ENCODE measurements at regions not wholly inside any gene's neighbourhood (a gene's known extent, or its start where the extent isn't known, plus 50 kb on each side); places are given as distances from the start of the nearest gene placed in this dataset.
A peak's percentile ranks its signal among the peaks of the same experiment; 100 is the strongest.

GRCh38 chr10:2927958-2928840, 139.1 kb upstream of the PFKP start:
- no peaks in the 10 kb centered on the region for H3K79me2 ChIP-seq (ENCODE audit: insufficient read depth, low read length)
- H3K27me3 ChIP-seq (ENCODE audit: insufficient read depth, low read length) = peaks cover 17% of the 10 kb centered on the region
- no peaks in the 10 kb centered on the region for H3K9me3 ChIP-seq (ENCODE audit: low read depth, low read length)
- peak; percentile 86 for TF ChIP-seq CTCF (IDR thresholded peaks at IDR 0.05; ENCODE audit: extremely low read depth, low read depth, low read length)
- no peaks in the 10 kb centered on the region for H4K20me1 ChIP-seq (ENCODE audit: insufficient read depth, low read length)
- H3K4me1 ChIP-seq (ENCODE audit: insufficient read depth, low read length) = peaks cover 16% of the 10 kb centered on the region
- no peak overlapping the region for H2AFZ ChIP-seq (ENCODE audit: low read length)
- DNase-seq (ENCODE audit: insufficient read length, low spot score, missing footprints) = peak; percentile 89
- H3K27ac ChIP-seq (ENCODE audit: low read depth, low read length) = no peak overlapping the region
- peak overlapping the region; percentile 72 for H3K4me2 ChIP-seq (ENCODE audit: insufficient read depth, low read length)
- no peak overlapping the region for H3K4me3 ChIP-seq (ENCODE audit: insufficient read depth, low read length)
- H3K36me3 ChIP-seq (ENCODE audit: insufficient read depth, low read length) = no peaks in the 10 kb centered on the region

- no peaks in the 10 kb centered on the region for H4K20me1 ChIP-seq (ENCODE audit: insufficient read depth, low read length)
- no peaks in the 10 kb centered on the region for H3K79me2 ChIP-seq (ENCODE audit: insufficient read depth, low read length)
- H3K27ac ChIP-seq (ENCODE audit: low read depth, low read length) = no peak overlapping the region
- no peaks in the 10 kb centered on the region for H3K9me3 ChIP-seq (ENCODE audit: low read depth, low read length)
- H2AFZ ChIP-seq (ENCODE audit: low read length) = no peak overlapping the region
- H3K4me1 ChIP-seq (ENCODE audit: insufficient read depth, low read length) = peaks cover 13% of the 10 kb centered on the region
- peak; percentile 51 for DNase-seq (ENCODE audit: insufficient read length, low spot score, missing footprints)
- no peak overlapping the region for H3K4me3 ChIP-seq (ENCODE audit: insufficient read depth, low read length)
- H3K36me3 ChIP-seq (ENCODE audit: insufficient read depth, low read length) = no peaks in the 10 kb centered on the region
- H3K27me3 ChIP-seq (ENCODE audit: insufficient read depth, low read length) = peaks cover 15% of the 10 kb centered on the region
- H3K4me2 ChIP-seq (ENCODE audit: insufficient read depth, low read length) = no peak overlapping the region
- no peak for TF ChIP-seq CTCF (IDR thresholded peaks at IDR 0.05; ENCODE audit: extremely low read depth, low read depth, low read length)
These were observed 140.3 kb upstream of the PFKP start for GRCh38 chr10:2926918-2927660.

GRCh38 chr10:2925631-2926030, 141.7 kb upstream of the PFKP start:
- Histone ChIP-seq H3K27ac (ENCODE audit: low read depth, low read length) (no peak overlapping the region), H3K4me1 (ENCODE audit: insufficient read depth, low read length) (peaks cover 13% of the 10 kb centered on the region), H4K20me1 (ENCODE audit: insufficient read depth, low read length) (no peaks in the 10 kb centered on the region), H3K9me3 (ENCODE audit: low read depth, low read length) (no peaks in the 10 kb centered on the region), H3K36me3 (ENCODE audit: insufficient read depth, low read length) (no peaks in the 10 kb centered on the region), H3K27me3 (ENCODE audit: insufficient read depth, low read length) (peaks cover 15% of the 10 kb centered on the region), H3K4me3 (ENCODE audit: insufficient read depth, low read length) (no peak overlapping the region), H3K4me2 (ENCODE audit: insufficient read depth, low read length) (peak overlapping the region; percentile 10), H3K79me2 (ENCODE audit: insufficient read depth, low read length) (no peaks in the 10 kb centered on the region), H2AFZ (ENCODE audit: low read length) (no peak overlapping the region)
- no peak for TF ChIP-seq CTCF (IDR thresholded peaks at IDR 0.05; ENCODE audit: extremely low read depth, low read depth, low read length)
- DNase-seq (ENCODE audit: insufficient read length, low spot score, missing footprints) = peak; percentile 73

GRCh38 chr10:2924431-2924830, 142.9 kb upstream of the PFKP start:
- H3K36me3 ChIP-seq (ENCODE audit: insufficient read depth, low read length) = no peaks in the 10 kb centered on the region
- H3K27ac ChIP-seq (ENCODE audit: low read depth, low read length) = no peak overlapping the region
- H4K20me1 ChIP-seq (ENCODE audit: insufficient read depth, low read length) = no peaks in the 10 kb centered on the region
- no peaks in the 10 kb centered on the region for H3K9me3 ChIP-seq (ENCODE audit: low read depth, low read length)
- no peak overlapping the region for H3K4me2 ChIP-seq (ENCODE audit: insufficient read depth, low read length)
- DNase-seq (ENCODE audit: insufficient read length, low spot score, missing footprints) = no peak
- no peak for TF ChIP-seq CTCF (IDR thresholded peaks at IDR 0.05; ENCODE audit: extremely low read depth, low read depth, low read length)
- H3K79me2 ChIP-seq (ENCODE audit: insufficient read depth, low read length) = no peaks in the 10 kb centered on the region
- peaks cover 13% of the 10 kb centered on the region for H3K4me1 ChIP-seq (ENCODE audit: insufficient read depth, low read length)
- no peak overlapping the region for H3K4me3 ChIP-seq (ENCODE audit: insufficient read depth, low read length)
- no peak overlapping the region for H2AFZ ChIP-seq (ENCODE audit: low read length)
- peaks cover 14% of the 10 kb centered on the region for H3K27me3 ChIP-seq (ENCODE audit: insufficient read depth, low read length)

All from osteoblast (primary cell).